ENCODE measurements at regions not wholly inside any gene's neighbourhood (a gene's known extent, or its start where the extent isn't known, plus 50 kb on each side); places are given as distances from the start of the nearest gene placed in this dataset.

DNA sequence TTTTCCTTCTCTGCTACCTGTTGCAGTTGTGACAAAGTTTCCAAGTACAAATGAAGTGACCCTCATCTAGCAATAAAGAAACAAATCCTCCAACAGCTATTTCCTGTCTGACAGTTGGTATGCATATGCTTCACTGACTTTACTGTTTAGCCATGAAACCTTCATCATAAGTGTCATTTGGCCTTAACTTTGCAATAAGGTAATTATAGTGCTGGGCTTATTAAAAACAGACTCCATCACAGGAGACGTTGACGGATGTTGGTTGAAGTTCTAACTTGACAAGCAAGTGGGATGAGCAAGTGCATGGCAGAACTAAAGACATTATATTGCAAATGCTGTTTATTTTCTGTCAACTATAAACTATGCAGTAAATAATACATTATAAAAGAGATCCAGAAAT, 425.2 kb downstream of the RPS29 start:
- H3K4me3 Mint-ChIP-seq (ENCODE audit: unreplicated experiment) = no peak overlapping the region
- H3K9me3 Mint-ChIP-seq (ENCODE audit: unreplicated experiment) = no peaks in the 10 kb centered on the region
- TF ChIP-seq, protein P1, sequence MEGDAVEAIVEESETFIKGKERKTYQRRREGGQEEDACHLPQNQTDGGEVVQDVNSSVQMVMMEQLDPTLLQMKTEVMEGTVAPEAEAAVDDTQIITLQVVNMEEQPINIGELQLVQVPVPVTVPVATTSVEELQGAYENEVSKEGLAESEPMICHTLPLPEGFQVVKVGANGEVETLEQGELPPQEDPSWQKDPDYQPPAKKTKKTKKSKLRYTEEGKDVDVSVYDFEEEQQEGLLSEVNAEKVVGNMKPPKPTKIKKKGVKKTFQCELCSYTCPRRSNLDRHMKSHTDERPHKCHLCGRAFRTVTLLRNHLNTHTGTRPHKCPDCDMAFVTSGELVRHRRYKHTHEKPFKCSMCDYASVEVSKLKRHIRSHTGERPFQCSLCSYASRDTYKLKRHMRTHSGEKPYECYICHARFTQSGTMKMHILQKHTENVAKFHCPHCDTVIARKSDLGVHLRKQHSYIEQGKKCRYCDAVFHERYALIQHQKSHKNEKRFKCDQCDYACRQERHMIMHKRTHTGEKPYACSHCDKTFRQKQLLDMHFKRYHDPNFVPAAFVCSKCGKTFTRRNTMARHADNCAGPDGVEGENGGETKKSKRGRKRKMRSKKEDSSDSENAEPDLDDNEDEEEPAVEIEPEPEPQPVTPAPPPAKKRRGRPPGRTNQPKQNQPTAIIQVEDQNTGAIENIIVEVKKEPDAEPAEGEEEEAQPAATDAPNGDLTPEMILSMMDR (IDR thresholded peaks at IDR 0.05; ENCODE audit: partially characterized antibody, unreplicated experiment) = no peak
- no peaks in the 10 kb centered on the region for H3K36me3 Mint-ChIP-seq (ENCODE audit: unreplicated experiment)
- no peak for DNase-seq
- no peaks in the 10 kb centered on the region for H3K4me1 Mint-ChIP-seq (ENCODE audit: low read depth, unreplicated experiment)
- H3K27ac Mint-ChIP-seq (ENCODE audit: unreplicated experiment) = no peak overlapping the region
- peaks cover 2% of the 10 kb centered on the region for H3K27me3 Mint-ChIP-seq (ENCODE audit: unreplicated experiment)

GRCh38 chr14:49159081-49159480, 427.1 kb downstream of the RPS29 start:
- peaks cover 2% of the 10 kb centered on the region for H3K27me3 Mint-ChIP-seq (ENCODE audit: unreplicated experiment)
- TF ChIP-seq, protein P1 (IDR thresholded peaks at IDR 0.05; ENCODE audit: partially characterized antibody, unreplicated experiment) = no peak
- no peaks in the 10 kb centered on the region for H3K36me3 Mint-ChIP-seq (ENCODE audit: unreplicated experiment)
- no peak overlapping the region for H3K4me3 Mint-ChIP-seq (ENCODE audit: unreplicated experiment)
- no peaks in the 10 kb centered on the region for H3K9me3 Mint-ChIP-seq (ENCODE audit: unreplicated experiment)
- no peak overlapping the region for H3K27ac Mint-ChIP-seq (ENCODE audit: unreplicated experiment)
- H3K4me1 Mint-ChIP-seq (ENCODE audit: low read depth, unreplicated experiment) = no peaks in the 10 kb centered on the region
- DNase-seq = no peak

DNA sequence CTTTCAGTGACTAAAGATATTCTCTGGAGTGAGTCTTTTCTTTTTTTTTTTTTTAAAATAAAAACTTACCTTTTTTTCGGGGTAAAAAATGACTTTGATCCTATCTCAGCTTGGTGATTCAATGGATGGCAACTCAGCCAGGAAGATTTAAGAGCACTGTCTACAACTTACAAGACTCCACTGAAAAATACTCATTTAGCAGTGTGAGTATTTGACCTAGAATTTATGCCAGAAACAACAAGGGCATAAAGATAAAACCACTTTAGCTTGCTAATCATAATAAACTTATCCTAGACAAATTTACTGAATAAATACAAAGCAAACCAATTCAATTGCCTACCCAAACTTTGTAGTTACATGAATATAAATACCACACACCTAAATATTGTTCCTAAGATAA, 446.6 kb downstream of the RPS29 start:
- Mint-ChIP-seq H3K36me3 (ENCODE audit: unreplicated experiment) (no peaks in the 10 kb centered on the region), H3K27me3 (ENCODE audit: unreplicated experiment) (no peaks in the 10 kb centered on the region), H3K4me3 (ENCODE audit: unreplicated experiment) (no peak overlapping the region), H3K4me1 (ENCODE audit: low read depth, unreplicated experiment) (no peaks in the 10 kb centered on the region), H3K27ac (ENCODE audit: unreplicated experiment) (no peak overlapping the region), H3K9me3 (ENCODE audit: unreplicated experiment) (peaks cover 4% of the 10 kb centered on the region)
- TF ChIP-seq, protein P1 (IDR thresholded peaks at IDR 0.05; ENCODE audit: partially characterized antibody, unreplicated experiment) = no peak
- no peak for DNase-seq

GRCh38 chr14:49134940-49135339, 451.2 kb downstream of the RPS29 start:
- TF ChIP-seq, protein P1 (IDR thresholded peaks at IDR 0.05; ENCODE audit: partially characterized antibody, unreplicated experiment) = no peak
- Mint-ChIP-seq H3K4me1 (ENCODE audit: low read depth, unreplicated experiment) (no peaks in the 10 kb centered on the region), H3K36me3 (ENCODE audit: unreplicated experiment) (no peaks in the 10 kb centered on the region), H3K4me3 (ENCODE audit: unreplicated experiment) (no peak overlapping the region), H3K9me3 (ENCODE audit: unreplicated experiment) (peaks cover 6% of the 10 kb centered on the region), H3K27ac (ENCODE audit: unreplicated experiment) (no peak overlapping the region), H3K27me3 (ENCODE audit: unreplicated experiment) (no peaks in the 10 kb centered on the region)
- DNase-seq = no peak

GRCh38 chr14:49121246-49121645, 464.9 kb downstream of the RPS29 start:
- Mint-ChIP-seq H3K27ac (ENCODE audit: unreplicated experiment) (no peak overlapping the region), H3K4me3 (ENCODE audit: unreplicated experiment) (no peak overlapping the region), H3K36me3 (ENCODE audit: unreplicated experiment) (no peaks in the 10 kb centered on the region), H3K27me3 (ENCODE audit: unreplicated experiment) (peaks cover 4% of the 10 kb centered on the region), H3K4me1 (ENCODE audit: low read depth, unreplicated experiment) (no peaks in the 10 kb centered on the region), H3K9me3 (ENCODE audit: unreplicated experiment) (no peaks in the 10 kb centered on the region)
- TF ChIP-seq, protein P1 (IDR thresholded peaks at IDR 0.05; ENCODE audit: partially characterized antibody, unreplicated experiment) = no peak
- DNase-seq = no peak

Measured in glutamatergic neuron (in vitro differentiated cells).